CD4-positive, alpha-beta T cell (primary cell): ENCODE measurements at regions not wholly inside any gene's neighbourhood (a gene's known extent, or its start where the extent isn't known, plus 50 kb on each side); places are given as distances from the start of the nearest gene placed in this dataset.

Experiments used
- ATAC-seq: fragments of 200-7000 bp; cut with Tn5 transposase; one replicate; pipeline ENCODE4 v1.10.0; 2022; ENCODE audit warnings: mild to moderate bottlenecking; ENCODE audit not compliant: poor library complexity
- CTCF ChIA-PET: fragments of 350-600 bp; sonication (Branson Sonifier 250); formaldehyde crosslinking; loops from one replicate; lab custom pipeline; 2021; ENCODE audit warnings: antibody characterized with exemption, inconsistent platforms; lab: Charles Lee
- POLR2A ChIA-PET: fragments of 350-600 bp; sonication (Branson Sonifier 250); formaldehyde crosslinking; loops from one replicate; lab custom pipeline; 2021; ENCODE audit warnings: antibody characterized with exemption, inconsistent platforms; lab: Charles Lee
- DNase-seq, 14 experiments: peaks; one replicate each; pipeline ENCODE4 v3.0.0-alpha.2; 2013 to 2020; ENCODE audit warnings: mixed read lengths in 2 of 14
- H3K27ac ChIP-seq, 2 donors: one replicate each; pipeline versions ENCODE4 v1.5.1 to v1.7.0; 2013; ENCODE audit warnings: low read length in 2 of 2, low read depth in 1 of 2, mild to moderate bottlenecking in 1 of 2
- H3K27me3 ChIP-seq, 2 experiments: 1 replicate in 1 of 2; 2 replicates in 1 of 2; pipeline versions ENCODE4 v1.6.1 to v1.7.0; 2013; ENCODE audit warnings: low read length in 2 of 2, control low read depth in 1 of 2, mild to moderate bottlenecking in 1 of 2, moderate library complexity in 1 of 2; ENCODE audit not compliant: insufficient read depth in 2 of 2, control insufficient read depth in 1 of 2
- H3K36me3 ChIP-seq: one replicate; pipeline ENCODE4 v1.6.1; 2013; ENCODE audit warnings: low read length, control low read depth; ENCODE audit not compliant: insufficient read depth
- H3K4me1 ChIP-seq: one replicate; pipeline ENCODE4 v1.6.1; 2013; ENCODE audit warnings: low read length, control low read depth; ENCODE audit not compliant: insufficient read depth
- H3K4me3 ChIP-seq: one replicate; pipeline ENCODE4 v1.5.1; 2013; ENCODE audit warnings: mild to moderate bottlenecking, low read length, moderate library complexity
- H3K9me3 ChIP-seq, 2 experiments: 1 replicate in 1 of 2; 2 replicates in 1 of 2; pipeline versions ENCODE4 v1.6.1 to v1.7.0; 2013; ENCODE audit warnings: low read length in 2 of 2, mild to moderate bottlenecking in 2 of 2, control low read depth in 1 of 2, moderate library complexity in 1 of 2; ENCODE audit not compliant: control insufficient read depth in 1 of 2, insufficient read depth in 1 of 2
- H3K27ac Mint-ChIP-seq: one replicate; pipeline ENCODE4 v1.8.0; 2020; ENCODE audit warnings: mixed read lengths
- H3K27me3 Mint-ChIP-seq: one replicate; pipeline ENCODE4 v1.8.0; 2021; ENCODE audit warnings: mixed read lengths
- H3K36me3 Mint-ChIP-seq: one replicate; pipeline ENCODE4 v1.8.0; 2021; ENCODE audit warnings: low read depth, mixed read lengths
- H3K4me1 Mint-ChIP-seq: one replicate; pipeline ENCODE4 v1.8.0; 2021; ENCODE audit warnings: low read depth, mixed read lengths
- H3K4me3 Mint-ChIP-seq: one replicate; pipeline ENCODE4 v1.8.0; 2020; ENCODE audit warnings: mild to moderate bottlenecking, mixed read lengths
- H3K9me3 Mint-ChIP-seq: one replicate; pipeline ENCODE4 v1.8.0; 2020; ENCODE audit warnings: mixed read lengths
- CTCF ChIP-seq: fragments of 200-600 bp; IDR thresholded peaks from one replicate; pipeline ENCODE4 v1.8.0; 2022; ENCODE audit warnings: antibody characterized with exemption, mild to moderate bottlenecking
- intact Hi-C, 2 experiments: fragments of 100-400 bp; cut with DNase I in 1 of 2; cut with micrococcal nuclease in 1 of 2; formaldehyde crosslinking; loops; one replicate each; pipeline versions ENCODE4 v1.15.1 to v1.9.0; 2023 to 2025; cut with DNase I, micrococcal nuclease

GRCh38 chr5:105978011-105978410 lies 1692.7 kb downstream of the EFNA5 start:
- TF ChIP-seq CTCF: no peak

GRCh38 chr5:105977163-105977562 lies 1693.6 kb downstream of the EFNA5 start:
- no peak overlapping the region for H3K27ac Mint-ChIP-seq
- H3K27me3 Mint-ChIP-seq: no peaks in the 10 kb centered on the region
- no peaks in the 10 kb centered on the region for H3K4me1 Mint-ChIP-seq
- peaks cover 0 to 2% of the 10 kb centered on the region in 2 experiments for H3K9me3 ChIP-seq
- CTCF ChIA-PET: no interaction called here
- no peak for ATAC-seq
- H3K27me3 ChIP-seq: no peaks in the 10 kb centered on the region
- H3K4me1 ChIP-seq: no peaks in the 10 kb centered on the region
- peaks cover 4% of the 10 kb centered on the region for H3K9me3 Mint-ChIP-seq
- H3K4me3 ChIP-seq: no peak overlapping the region
- intact Hi-C loops: no loop called here
- no peaks in the 10 kb centered on the region for H3K36me3 Mint-ChIP-seq
- no peak overlapping the region for H3K27ac ChIP-seq
- H3K36me3 ChIP-seq: no peaks in the 10 kb centered on the region
- H3K4me3 Mint-ChIP-seq: no peak overlapping the region
- POLR2A ChIA-PET: no interaction called here
- no peak for DNase-seq
- no peak for TF ChIP-seq CTCF

More at GRCh38 chr5:105978011-105978410, 1692.7 kb downstream of the EFNA5 start:
- intact Hi-C loops: no loop called here
- H3K27me3 ChIP-seq: no peaks in the 10 kb centered on the region
- peaks cover 0 to 8% of the 10 kb centered on the region in 2 experiments for H3K9me3 ChIP-seq
- no peaks in the 10 kb centered on the region for H3K27me3 Mint-ChIP-seq
- CTCF ChIA-PET: no interaction called here
- H3K9me3 Mint-ChIP-seq: peaks cover 4% of the 10 kb centered on the region
- ATAC-seq: no peak
- H3K27ac Mint-ChIP-seq: no peak overlapping the region
- POLR2A ChIA-PET: no interaction called here
- H3K36me3 ChIP-seq: no peaks in the 10 kb centered on the region
- H3K36me3 Mint-ChIP-seq: no peaks in the 10 kb centered on the region
- H3K4me1 Mint-ChIP-seq: no peaks in the 10 kb centered on the region
- H3K27ac ChIP-seq: no peak overlapping the region
- H3K4me3 Mint-ChIP-seq: no peak overlapping the region
- no peak overlapping the region for H3K4me3 ChIP-seq
- DNase-seq: no peak
- no peaks in the 10 kb centered on the region for H3K4me1 ChIP-seq

GRCh38 chr5:105970919-105971318 lies 1699.8 kb downstream of the EFNA5 start:
- no peak for ATAC-seq
- Histone ChIP-seq H3K27me3 (no peaks in the 10 kb centered on the region), H3K9me3 (no peaks in the 10 kb centered on the region), H3K4me3 (no peak overlapping the region), H3K36me3 (no peaks in the 10 kb centered on the region), H3K4me1 (no peaks in the 10 kb centered on the region), H3K27ac (no peak overlapping the region)
- Mint-ChIP-seq H3K27me3 (no peaks in the 10 kb centered on the region), H3K4me3 (no peak overlapping the region), H3K27ac (no peak overlapping the region), H3K4me1 (no peaks in the 10 kb centered on the region), H3K36me3 (no peaks in the 10 kb centered on the region), H3K9me3 (peaks cover 6% of the 10 kb centered on the region)
- TF ChIP-seq CTCF: no peak
- ChIA-PET CTCF (no interaction called here), POLR2A (no interaction called here)
- DNase-seq: no peak
- intact Hi-C loops: no loop called here
